Loucy (cell line): ENCODE measurements at regions not wholly inside any gene's neighbourhood (a gene's known extent, or its start where the extent isn't known, plus 50 kb on each side); places are given as distances from the start of the nearest gene placed in this dataset.

Source experiments
- H2AFZ ChIP-seq: fragments of 200-600 bp; sonication (generic); 2 replicates; pipeline ENCODE4 v1.6.0; 2016; ENCODE audit warnings: antibody characterized with exemption, mild to moderate bottlenecking, low read length, moderate library complexity
- H3F3A ChIP-seq: fragments of 200-600 bp; 2 replicates; pipeline ENCODE4 v1.6.0; 2016; ENCODE audit warnings: antibody characterized with exemption, low read depth, mild to moderate bottlenecking
- H3K27me3 ChIP-seq: fragments of 200-600 bp; sonication (generic); 2 replicates; pipeline ENCODE4 v1.6.1; 2014; ENCODE audit warnings: low read length, mild to moderate bottlenecking; ENCODE audit not compliant: insufficient read depth, poor library complexity, severe bottlenecking
- H3K36me3 ChIP-seq: fragments of 200-600 bp; sonication (generic); 2 replicates; pipeline ENCODE4 v1.6.1; 2016; ENCODE audit warnings: low read length; ENCODE audit not compliant: insufficient read depth
- H3K4me1 ChIP-seq: fragments of 200-600 bp; sonication (generic); 2 replicates; pipeline ENCODE4 v1.5.1; 2014; ENCODE audit warnings: low read length, mild to moderate bottlenecking; ENCODE audit not compliant: insufficient read depth, poor library complexity, severe bottlenecking
- H3K4me2 ChIP-seq: fragments of 200-600 bp; sonication (generic); 2 replicates; pipeline ENCODE4 v1.6.0; 2014; ENCODE audit warnings: antibody characterized with exemption, low read length, low read depth, mild to moderate bottlenecking; ENCODE audit not compliant: poor library complexity, severe bottlenecking
- H3K4me3 ChIP-seq: fragments of 200-600 bp; sonication (generic); 2 replicates; pipeline ENCODE4 v1.5.1; 2014; ENCODE audit warnings: low read length, mild to moderate bottlenecking, mixed read lengths; ENCODE audit not compliant: poor library complexity, severe bottlenecking
- H3K79me2 ChIP-seq: fragments of 200-600 bp; sonication (generic); 2 replicates; pipeline ENCODE4 v1.6.1; 2014; ENCODE audit warnings: low read length; ENCODE audit not compliant: insufficient read depth
- H3K9ac ChIP-seq: fragments of 200-600 bp; sonication (generic); 2 replicates; pipeline ENCODE4 v1.6.0; 2014; ENCODE audit warnings: mild to moderate bottlenecking, low read depth, low read length, moderate library complexity; ENCODE audit not compliant: poor library complexity, severe bottlenecking
- H3K9me2 ChIP-seq: fragments of 200-600 bp; sonication (generic); replicated peaks from 2 replicates; pipeline ENCODE4 v1.6.1; 2016; ENCODE audit warnings: low read depth, low read length, mixed read lengths
- H3K9me3 ChIP-seq: fragments of 200-600 bp; sonication (generic); 2 replicates; pipeline ENCODE4 v1.6.1; 2014; ENCODE audit warnings: mild to moderate bottlenecking, antibody characterized with exemption, low read length, low read depth; ENCODE audit not compliant: insufficient read depth
- H4K20me1 ChIP-seq: fragments of 200-600 bp; sonication (generic); 2 replicates; pipeline ENCODE4 v1.6.0; 2014; ENCODE audit warnings: antibody characterized with exemption, low read length, mild to moderate bottlenecking; ENCODE audit not compliant: insufficient read depth, poor library complexity, severe bottlenecking
- CTCF ChIP-seq: fragments of 200-600 bp; sonication (generic); conservative IDR thresholded peaks from 2 replicates; pipeline ENCODE4 v1.5.1; 2014; ENCODE audit warnings: mild to moderate bottlenecking, antibody characterized with exemption, low read length
- EZH2phosphoT487 ChIP-seq: fragments of 200-600 bp; IDR thresholded peaks from 2 replicates; pipeline ENCODE4 v1.6.1; 2018; ENCODE audit warnings: antibody characterized with exemption, mild to moderate bottlenecking, moderate library complexity, borderline replicate concordance

DNA sequence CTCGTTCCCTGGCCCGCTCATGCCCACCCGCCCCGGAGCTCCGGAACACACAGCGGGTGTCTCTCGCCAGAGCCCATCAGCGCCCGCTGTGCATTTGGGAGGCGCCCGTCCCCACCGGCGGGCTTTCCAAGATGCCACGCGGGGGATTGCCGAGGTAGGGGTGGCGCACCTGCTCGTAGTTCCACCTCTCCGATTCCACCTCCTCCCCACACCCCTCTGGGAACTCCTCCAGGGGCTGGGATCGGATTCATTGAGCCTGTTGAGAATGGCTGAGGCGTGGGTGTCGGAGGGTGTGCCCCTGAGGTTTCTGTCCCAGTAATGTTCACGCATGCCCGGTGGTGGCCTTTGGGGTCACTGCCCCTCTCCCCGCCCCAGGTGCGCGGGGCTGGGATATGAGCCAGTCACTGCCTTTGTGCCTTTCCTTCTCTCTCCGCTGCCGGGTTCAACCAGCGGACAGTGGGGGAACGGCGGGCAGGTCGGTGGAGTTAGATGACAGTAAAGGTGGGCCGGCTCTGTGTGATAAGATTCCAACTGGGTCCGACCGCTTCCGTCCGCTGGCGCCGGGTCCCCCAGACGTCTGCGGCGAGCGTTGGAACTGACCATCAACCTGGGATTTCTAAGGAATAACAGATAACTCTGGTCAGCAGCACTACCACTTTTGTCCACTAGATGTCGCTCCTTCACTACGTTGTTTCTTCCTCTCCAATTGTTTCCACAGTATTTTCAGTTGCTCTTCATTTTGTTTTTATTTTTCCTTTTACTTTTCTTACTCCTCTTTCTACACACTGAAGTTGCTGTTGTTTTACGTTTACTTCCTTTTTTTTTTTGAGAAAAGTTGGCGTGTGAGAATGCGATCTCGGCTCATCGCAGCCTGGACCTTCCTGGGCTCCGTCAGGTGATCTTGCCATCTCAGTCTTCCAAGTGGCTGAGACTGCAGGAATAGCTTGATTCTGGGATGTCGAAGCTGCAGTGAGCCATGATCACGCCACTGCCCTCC lies 178.1 kb upstream of the ALG10B start:
- Histone ChIP-seq H3K4me1 (no peaks in the 10 kb centered on the region), H3K79me2 (no peaks in the 10 kb centered on the region), H3K4me2 (no peak overlapping the region), H3K9me2 (no peaks in the 10 kb centered on the region), H3K4me3 (no peak overlapping the region), H4K20me1 (no peaks in the 10 kb centered on the region), H3K27me3 (no peaks in the 10 kb centered on the region), H3K9me3 (no peaks in the 10 kb centered on the region), H3K9ac (no peak overlapping the region), H3F3A (no peaks in the 10 kb centered on the region), H2AFZ (no peak overlapping the region), H3K36me3 (no peaks in the 10 kb centered on the region)
- TF ChIP-seq CTCF (peak; percentile 93), EZH2phosphoT487 (no peak)

- no peak overlapping the region for H3K9ac ChIP-seq
- no peaks in the 10 kb centered on the region for H3K79me2 ChIP-seq
- TF ChIP-seq EZH2phosphoT487 = no peak
- no peak for TF ChIP-seq CTCF
- H3K27me3 ChIP-seq = no peaks in the 10 kb centered on the region
- no peak overlapping the region for H3K4me3 ChIP-seq
- H4K20me1 ChIP-seq = no peaks in the 10 kb centered on the region
- H3K4me1 ChIP-seq = no peaks in the 10 kb centered on the region
- H3K9me2 ChIP-seq = no peaks in the 10 kb centered on the region
- no peaks in the 10 kb centered on the region for H3K9me3 ChIP-seq
- H3K36me3 ChIP-seq = no peaks in the 10 kb centered on the region
- H2AFZ ChIP-seq = no peak overlapping the region
- no peak overlapping the region for H3K4me2 ChIP-seq
- no peaks in the 10 kb centered on the region for H3F3A ChIP-seq
These were observed 177.1 kb upstream of the ALG10B start for GRCh38 chr12:38139456-38139855.

DNA sequence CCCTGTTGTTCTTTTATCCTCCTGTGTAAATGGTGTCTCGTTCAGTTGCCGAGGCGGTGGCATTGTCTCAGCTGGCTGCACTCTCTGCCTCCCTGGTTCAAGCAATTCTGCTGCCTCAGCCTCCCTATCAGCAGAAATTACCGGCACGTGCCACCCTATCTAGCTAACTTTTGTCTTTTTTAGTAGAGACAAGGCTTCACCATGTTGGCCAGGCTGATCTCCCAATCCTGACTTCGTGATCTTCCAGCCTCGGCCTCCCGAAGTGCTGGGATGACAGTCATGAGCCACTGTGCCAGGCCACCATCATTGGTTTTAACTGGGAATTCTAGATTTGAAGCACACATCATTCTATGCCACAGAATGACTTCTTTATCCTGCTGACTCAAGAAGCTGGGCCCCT lies 175.3 kb upstream of the ALG10B start:
- H3K4me3 ChIP-seq = no peak overlapping the region

More for the DNA sequence above, 175.3 kb upstream of the ALG10B start:
- no peak overlapping the region for H2AFZ ChIP-seq
- no peaks in the 10 kb centered on the region for H3F3A ChIP-seq
- H3K9ac ChIP-seq = no peak overlapping the region
- H3K27me3 ChIP-seq = no peaks in the 10 kb centered on the region
- H4K20me1 ChIP-seq = no peaks in the 10 kb centered on the region
- H3K4me2 ChIP-seq = no peak overlapping the region
- H3K36me3 ChIP-seq = no peaks in the 10 kb centered on the region
- H3K9me2 ChIP-seq = no peaks in the 10 kb centered on the region
- H3K4me1 ChIP-seq = no peaks in the 10 kb centered on the region
- no peaks in the 10 kb centered on the region for H3K9me3 ChIP-seq
- TF ChIP-seq CTCF (no peak), EZH2phosphoT487 (no peak)
- no peaks in the 10 kb centered on the region for H3K79me2 ChIP-seq
